ENCODE measurements at regions not wholly inside any gene's neighbourhood (a gene's known extent, or its start where the extent isn't known, plus 50 kb on each side); places are given as distances from the start of the nearest gene placed in this dataset.
A peak's percentile ranks its signal among the peaks of the same experiment; 100 is the strongest.

DNA sequence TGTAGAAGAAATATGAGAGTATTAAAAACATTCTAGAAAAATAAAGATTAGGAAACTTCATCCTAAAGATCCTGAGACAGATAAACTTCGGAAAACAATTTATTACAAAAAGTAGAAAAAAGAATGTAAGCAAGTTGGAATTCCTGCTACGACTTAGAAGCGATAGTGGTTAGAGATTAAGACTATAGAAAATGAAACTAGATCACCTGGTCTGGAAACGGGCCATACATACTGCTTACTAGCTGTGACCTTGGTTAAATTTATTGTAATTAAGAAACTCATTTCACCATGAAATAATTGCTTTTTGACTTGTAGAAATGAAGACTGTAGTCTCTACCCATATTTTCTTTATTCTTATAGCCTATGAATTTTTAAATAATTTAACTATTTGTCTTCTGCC lies 614.1 kb downstream of the SLC16A7 start:
- Histone ChIP-seq H3K4me1 (replicated peaks in 1 of 2; ENCODE audit: control insufficient read depth in 2 of 2, insufficient read depth in 2 of 2, low read length in 2 of 2) (peaks cover 0 to 3% of the 10 kb centered on the region in 2 experiments; a peak in 1 of 5 replicates), H3K27me3 (ENCODE audit: control insufficient read depth in 2 of 2, insufficient read depth in 2 of 2, low read length in 2 of 2) (no peaks in the 10 kb centered on the region), H4K20me1 (replicated peaks; ENCODE audit: control insufficient read depth, insufficient read depth, low read length) (no peaks in the 10 kb centered on the region), H3K79me2 (ENCODE audit: control insufficient read depth, insufficient read depth, low read length) (no peaks in the 10 kb centered on the region), H3K9ac (ENCODE audit: insufficient read depth in 1 of 2, low read depth in 2 of 2, low read length in 2 of 2) (0 out of 4 replicates have a peak overlapping the region, but pooled peaks of 1 of the 2 experiments have one; percentile 17), H3K9me3 (replicated peaks; ENCODE audit: control insufficient read depth, insufficient read depth, low read depth, low read length) (no peaks in the 10 kb centered on the region), H3K9me1 (ENCODE audit: control insufficient read depth, insufficient read depth, low read length) (no peaks in the 10 kb centered on the region), H3K27ac (ENCODE audit: extremely low read depth, low read depth, low read length) (0 out of 3 replicates have a peak overlapping the region, but pooled peaks have one; percentile 5), H3K36me3 (ENCODE audit: control insufficient read depth, insufficient read depth, low read length) (no peaks in the 10 kb centered on the region), H2AFZ (ENCODE audit: low read depth, low read length) (peak overlapping the region; percentile 85), H3K4me2 (ENCODE audit: insufficient read depth, low read length) (peak overlapping the region; percentile 20; the same call in 1 of the 2 replicates), H3K4me3 (no peak overlapping the region)
- in situ Hi-C loops (cut with MboI): no loop called here
- intact Hi-C loops (cut with micrococcal nuclease): loop anchor here (5.0 kb wide), 2 partner anchors 32 to 73 kb away; no protein-coding TSS in a partner anchor
- FAIRE-seq: no peak
- POLR2A ChIA-PET: no interaction called here
- ATAC-seq: peak; percentile 73
- 3% methylated on average over 4 of the region's 4 CpGs for WGBS (ENCODE audit: insufficient coverage, low coverage, missing lambda C conversion rate)
- no TSS peak for BruUV-seq (replicated peaks)
- DNase-seq (ENCODE audit: extremely low read depth in 1 of 4, low spot score in 3 of 4): peak in 2 of 4 experiments; percentile 6 to 9
- CTCF ChIA-PET (ENCODE audit: low intra/inter-chr PET ratio): no interaction called here
- no peak for TF ChIP-seq ZNF696 (CRISPR knock-in tag; conservative IDR thresholded peaks at IDR 0.05)
- no peak for TF ChIP-seq NR4A1 (CRISPR knock-in tag; IDR thresholded peaks at IDR 0.05)
- no peak for TF ChIP-seq NR4A1 (tag; IDR thresholded peaks at IDR 0.05)
- no peak for TF ChIP-seq NFATC3 (IDR thresholded peaks at IDR 0.05)
- no peak for TF ChIP-seq MBD2 (IDR thresholded peaks at IDR 0.05; ENCODE audit: borderline replicate concordance, low read depth)
- TF ChIP-seq MTA3 (IDR thresholded peaks at IDR 0.05; ENCODE audit: borderline replicate concordance): no peak
- TF ChIP-seq, protein P1, sequence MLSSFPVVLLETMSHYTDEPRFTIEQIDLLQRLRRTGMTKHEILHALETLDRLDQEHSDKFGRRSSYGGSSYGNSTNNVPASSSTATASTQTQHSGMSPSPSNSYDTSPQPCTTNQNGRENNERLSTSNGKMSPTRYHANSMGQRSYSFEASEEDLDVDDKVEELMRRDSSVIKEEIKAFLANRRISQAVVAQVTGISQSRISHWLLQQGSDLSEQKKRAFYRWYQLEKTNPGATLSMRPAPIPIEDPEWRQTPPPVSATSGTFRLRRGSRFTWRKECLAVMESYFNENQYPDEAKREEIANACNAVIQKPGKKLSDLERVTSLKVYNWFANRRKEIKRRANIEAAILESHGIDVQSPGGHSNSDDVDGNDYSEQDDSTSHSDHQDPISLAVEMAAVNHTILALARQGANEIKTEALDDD (IDR thresholded peaks at IDR 0.05): peak; percentile 20
- 0 out of 2 replicates have a peak, but pooled peaks have one; percentile 7 for TF ChIP-seq EP400 (IDR thresholded peaks at IDR 0.05)
- TF ChIP-seq CTCF (IDR thresholded peaks at IDR 0.05 in 2 of 3, conservative IDR thresholded peaks at IDR 0.05 in 1 of 3; ENCODE audit: insufficient read depth in 2 of 3, low read depth in 1 of 3, low read length in 3 of 3): no peak
- TF ChIP-seq GATAD2B (IDR thresholded peaks at IDR 0.05; ENCODE audit: borderline replicate concordance): no peak
- TF ChIP-seq, protein P2, sequence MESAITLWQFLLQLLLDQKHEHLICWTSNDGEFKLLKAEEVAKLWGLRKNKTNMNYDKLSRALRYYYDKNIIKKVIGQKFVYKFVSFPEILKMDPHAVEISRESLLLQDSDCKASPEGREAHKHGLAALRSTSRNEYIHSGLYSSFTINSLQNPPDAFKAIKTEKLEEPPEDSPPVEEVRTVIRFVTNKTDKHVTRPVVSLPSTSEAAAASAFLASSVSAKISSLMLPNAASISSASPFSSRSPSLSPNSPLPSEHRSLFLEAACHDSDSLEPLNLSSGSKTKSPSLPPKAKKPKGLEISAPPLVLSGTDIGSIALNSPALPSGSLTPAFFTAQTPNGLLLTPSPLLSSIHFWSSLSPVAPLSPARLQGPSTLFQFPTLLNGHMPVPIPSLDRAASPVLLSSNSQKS (CRISPR knock-in tag; IDR thresholded peaks at IDR 0.05): no peak
- no peak for TF ChIP-seq RERE (CRISPR knock-in tag; IDR thresholded peaks at IDR 0.05; ENCODE audit: borderline replicate concordance)
- TF ChIP-seq MYBL2 (IDR thresholded peaks at IDR 0.05; ENCODE audit: low read depth): no peak
- TF ChIP-seq MYBL2 (CRISPR knock-in tag; IDR thresholded peaks at IDR 0.05; ENCODE audit: borderline replicate concordance): no peak

Data from K562 (cell line).